ENCODE measurements at regions not wholly inside any gene's neighbourhood (a gene's known extent, or its start where the extent isn't known, plus 50 kb on each side); places are given as distances from the start of the nearest gene placed in this dataset.

DNA sequence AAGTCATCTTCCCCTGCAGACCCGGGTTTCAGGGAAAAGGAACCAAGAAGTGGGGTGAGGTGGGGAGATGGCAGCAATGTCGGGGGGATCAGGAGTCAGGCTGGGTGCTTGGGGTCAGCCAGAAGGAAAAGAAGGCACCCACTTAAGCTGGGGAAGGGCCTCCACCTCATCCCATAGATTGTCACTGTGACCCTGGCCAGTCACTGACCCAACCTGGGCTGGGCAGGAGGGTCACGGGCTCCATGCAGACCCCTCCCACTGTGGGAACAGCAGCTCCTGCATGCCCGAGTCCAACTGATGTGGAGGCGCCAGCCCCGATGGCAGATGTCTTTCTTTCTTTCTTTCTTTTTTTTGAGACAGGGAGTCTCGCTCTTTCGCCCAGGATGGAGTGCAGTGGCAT lies 53.6 kb upstream of the HAAO start:
- TF ChIP-seq, protein P1, sequence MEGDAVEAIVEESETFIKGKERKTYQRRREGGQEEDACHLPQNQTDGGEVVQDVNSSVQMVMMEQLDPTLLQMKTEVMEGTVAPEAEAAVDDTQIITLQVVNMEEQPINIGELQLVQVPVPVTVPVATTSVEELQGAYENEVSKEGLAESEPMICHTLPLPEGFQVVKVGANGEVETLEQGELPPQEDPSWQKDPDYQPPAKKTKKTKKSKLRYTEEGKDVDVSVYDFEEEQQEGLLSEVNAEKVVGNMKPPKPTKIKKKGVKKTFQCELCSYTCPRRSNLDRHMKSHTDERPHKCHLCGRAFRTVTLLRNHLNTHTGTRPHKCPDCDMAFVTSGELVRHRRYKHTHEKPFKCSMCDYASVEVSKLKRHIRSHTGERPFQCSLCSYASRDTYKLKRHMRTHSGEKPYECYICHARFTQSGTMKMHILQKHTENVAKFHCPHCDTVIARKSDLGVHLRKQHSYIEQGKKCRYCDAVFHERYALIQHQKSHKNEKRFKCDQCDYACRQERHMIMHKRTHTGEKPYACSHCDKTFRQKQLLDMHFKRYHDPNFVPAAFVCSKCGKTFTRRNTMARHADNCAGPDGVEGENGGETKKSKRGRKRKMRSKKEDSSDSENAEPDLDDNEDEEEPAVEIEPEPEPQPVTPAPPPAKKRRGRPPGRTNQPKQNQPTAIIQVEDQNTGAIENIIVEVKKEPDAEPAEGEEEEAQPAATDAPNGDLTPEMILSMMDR (IDR thresholded peaks at IDR 0.05) = no peak
- TF ChIP-seq POLR2A (IDR thresholded peaks at IDR 0.05) = no peak
